ENCODE measurements at regions not wholly inside any gene's neighbourhood (a gene's known extent, or its start where the extent isn't known, plus 50 kb on each side); places are given as distances from the start of the nearest gene placed in this dataset.

- H3K4me1 ChIP-seq (ENCODE audit: control insufficient read depth, low read length): no peaks in the 10 kb centered on the region
- no peak overlapping the region for H3K4me3 ChIP-seq (ENCODE audit: low read length)
- no peaks in the 10 kb centered on the region for H3K9me2 ChIP-seq (replicated peaks; ENCODE audit: control insufficient read depth, low read length)
- no peaks in the 10 kb centered on the region for H3K36me3 ChIP-seq (ENCODE audit: control insufficient read depth, low read length)
- no peak overlapping the region for H3K27ac ChIP-seq (ENCODE audit: low read depth, low read length)
- H3K27me3 ChIP-seq (ENCODE audit: control insufficient read depth, low read length): no peaks in the 10 kb centered on the region
- H4K20me1 ChIP-seq (ENCODE audit: control insufficient read depth, insufficient read depth, low read depth, low read length): no peaks in the 10 kb centered on the region
- no peaks in the 10 kb centered on the region for H3K79me2 ChIP-seq (ENCODE audit: control insufficient read depth, low read length)
- H3F3A ChIP-seq (ENCODE audit: control insufficient read depth, insufficient read depth): no peaks in the 10 kb centered on the region
- no peak overlapping the region for H3K4me2 ChIP-seq (ENCODE audit: low read length)
- TF ChIP-seq EZH2phosphoT487 (IDR thresholded peaks at IDR 0.05; ENCODE audit: borderline replicate concordance, low read length): no peak
- no peak for TF ChIP-seq CTCF (IDR thresholded peaks at IDR 0.05; ENCODE audit: low read depth, low read length, poor library complexity, severe bottlenecking)
- H3K9me3 ChIP-seq (ENCODE audit: control insufficient read depth, insufficient read depth, low read length): no peaks in the 10 kb centered on the region
Observed at GRCh38 chr9:26324786-26325443, 567.7 kb downstream of the CAAP1 start.

- no peaks in the 10 kb centered on the region for H3F3A ChIP-seq (ENCODE audit: control insufficient read depth, insufficient read depth)
- no peak for TF ChIP-seq CTCF (IDR thresholded peaks at IDR 0.05; ENCODE audit: low read depth, low read length, poor library complexity, severe bottlenecking)
- TF ChIP-seq EZH2phosphoT487 (IDR thresholded peaks at IDR 0.05; ENCODE audit: borderline replicate concordance, low read length): no peak
- H3K27ac ChIP-seq (ENCODE audit: low read depth, low read length): no peak overlapping the region
- no peak overlapping the region for H3K4me3 ChIP-seq (ENCODE audit: low read length)
- no peaks in the 10 kb centered on the region for H3K27me3 ChIP-seq (ENCODE audit: control insufficient read depth, low read length)
- no peaks in the 10 kb centered on the region for H3K36me3 ChIP-seq (ENCODE audit: control insufficient read depth, low read length)
- H3K4me2 ChIP-seq (ENCODE audit: low read length): no peak overlapping the region
- no peaks in the 10 kb centered on the region for H3K9me2 ChIP-seq (replicated peaks; ENCODE audit: control insufficient read depth, low read length)
- no peaks in the 10 kb centered on the region for H4K20me1 ChIP-seq (ENCODE audit: control insufficient read depth, insufficient read depth, low read depth, low read length)
- no peaks in the 10 kb centered on the region for H3K79me2 ChIP-seq (ENCODE audit: control insufficient read depth, low read length)
- no peaks in the 10 kb centered on the region for H3K4me1 ChIP-seq (ENCODE audit: control insufficient read depth, low read length)
- no peaks in the 10 kb centered on the region for H3K9me3 ChIP-seq (ENCODE audit: control insufficient read depth, insufficient read depth, low read length)
Observed at GRCh38 chr9:26321935-26322334, 570.7 kb downstream of the CAAP1 start.

GRCh38 chr9:26319859-26320258 lies 572.7 kb downstream of the CAAP1 start:
- H3K27ac ChIP-seq (ENCODE audit: low read depth, low read length): no peak overlapping the region
- H3F3A ChIP-seq (ENCODE audit: control insufficient read depth, insufficient read depth): no peaks in the 10 kb centered on the region
- no peaks in the 10 kb centered on the region for H3K36me3 ChIP-seq (ENCODE audit: control insufficient read depth, low read length)
- no peaks in the 10 kb centered on the region for H3K9me2 ChIP-seq (replicated peaks; ENCODE audit: control insufficient read depth, low read length)
- H3K27me3 ChIP-seq (ENCODE audit: control insufficient read depth, low read length): no peaks in the 10 kb centered on the region
- H3K4me2 ChIP-seq (ENCODE audit: low read length): no peak overlapping the region
- no peaks in the 10 kb centered on the region for H4K20me1 ChIP-seq (ENCODE audit: control insufficient read depth, insufficient read depth, low read depth, low read length)
- no peaks in the 10 kb centered on the region for H3K79me2 ChIP-seq (ENCODE audit: control insufficient read depth, low read length)
- H3K4me3 ChIP-seq (ENCODE audit: low read length): no peak overlapping the region
- no peaks in the 10 kb centered on the region for H3K4me1 ChIP-seq (ENCODE audit: control insufficient read depth, low read length)
- H3K9me3 ChIP-seq (ENCODE audit: control insufficient read depth, insufficient read depth, low read length): no peaks in the 10 kb centered on the region
- TF ChIP-seq CTCF (IDR thresholded peaks at IDR 0.05; ENCODE audit: low read depth, low read length, poor library complexity, severe bottlenecking): no peak
- TF ChIP-seq EZH2phosphoT487 (IDR thresholded peaks at IDR 0.05; ENCODE audit: borderline replicate concordance, low read length): no peak
